HG03571 (cell line): ENCODE measurements at regions not wholly inside any gene's neighbourhood (a gene's known extent, or its start where the extent isn't known, plus 50 kb on each side); places are given as distances from the start of the nearest gene placed in this dataset.

Experiments
- ATAC-seq: cut with Tn5 transposase; IDR thresholded peaks from one replicate; pipeline ENCODE4 v1.9.1; 2021; ENCODE audit not compliant: unreplicated experiment

DNA sequence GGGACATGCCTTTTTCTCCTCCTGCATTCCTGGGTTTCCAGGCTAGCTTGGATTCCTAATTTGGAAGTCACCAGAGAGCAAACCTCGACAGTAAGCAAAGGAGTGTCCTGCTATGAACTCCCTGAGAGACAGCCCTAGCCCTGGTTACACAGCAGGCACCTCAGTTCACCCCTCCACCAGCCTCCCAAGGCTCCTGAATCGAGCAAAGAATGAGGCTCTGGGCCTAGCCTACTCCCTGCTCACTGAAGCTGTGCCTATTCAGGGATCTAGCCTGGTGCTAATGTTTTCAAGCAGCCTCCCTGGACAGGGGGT, 66.7 kb upstream of the RMDN2 start:
- no peak for ATAC-seq

DNA sequence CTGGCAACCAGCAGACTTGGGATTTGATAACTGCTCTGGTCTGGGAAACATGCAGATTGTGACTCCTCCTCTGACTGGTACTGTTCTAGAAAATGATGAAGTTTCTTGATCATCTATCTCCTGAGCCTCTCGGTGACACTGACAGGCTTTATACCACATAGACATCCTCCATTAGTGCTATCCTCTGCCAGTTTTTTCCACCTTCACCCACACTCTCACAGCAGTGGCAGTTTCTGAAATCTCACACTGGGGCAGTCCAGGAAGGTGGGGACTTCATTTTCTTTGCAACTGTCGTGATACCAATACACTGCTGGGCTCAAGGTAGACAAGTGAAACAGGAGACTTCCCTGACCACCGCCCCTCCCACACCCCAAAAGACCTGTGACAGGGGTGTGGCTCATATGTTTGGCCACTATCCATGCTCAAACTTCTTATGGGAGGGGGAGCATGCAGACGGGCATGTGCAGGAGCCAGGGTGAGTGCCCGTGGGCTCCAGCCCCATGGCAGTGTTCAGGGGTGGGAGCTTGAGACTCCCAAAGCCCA, 66.3 kb upstream of the RMDN2 start:
- no peak for ATAC-seq

GRCh38 chr2:37862620-37863019, 62.5 kb upstream of the RMDN2 start:
- ATAC-seq: no peak

GRCh38 chr2:37864217-37864616, 60.9 kb upstream of the RMDN2 start:
- no peak for ATAC-seq

- no peak for ATAC-seq
Measured at GRCh38 chr2:37865640-37866039, 59.4 kb upstream of the RMDN2 start.

- no peak for ATAC-seq
Measured at GRCh38 chr2:37866171-37866934, 58.7 kb upstream of the RMDN2 start.

DNA sequence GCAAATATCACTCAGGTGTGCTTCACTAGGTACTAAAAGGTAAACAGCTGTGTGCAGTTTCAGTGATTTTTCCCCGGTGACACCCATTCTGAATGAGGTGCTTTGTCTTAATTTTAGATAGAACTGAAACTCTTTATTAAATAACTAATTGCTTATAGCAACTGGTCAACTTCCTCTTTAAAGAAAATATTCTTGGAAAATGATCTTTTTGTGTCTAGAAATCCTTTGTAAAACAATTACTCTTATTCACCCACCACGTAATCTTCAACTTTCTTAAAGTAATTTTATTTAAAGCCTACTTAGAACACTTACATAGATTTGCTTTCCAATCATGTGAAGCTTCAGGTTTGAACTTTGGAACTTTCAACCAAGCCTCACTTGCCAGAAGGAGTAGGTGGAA, 57.9 kb upstream of the RMDN2 start:
- ATAC-seq: no peak

GRCh38 chr2:37868866-37869265, 56.2 kb upstream of the RMDN2 start:
- no peak for ATAC-seq

GRCh38 chr2:37869304-37869703, 55.8 kb upstream of the RMDN2 start:
- no peak for ATAC-seq

- ATAC-seq: no peak
Measured at GRCh38 chr2:37869771-37870170, 55.3 kb upstream of the RMDN2 start.

DNA sequence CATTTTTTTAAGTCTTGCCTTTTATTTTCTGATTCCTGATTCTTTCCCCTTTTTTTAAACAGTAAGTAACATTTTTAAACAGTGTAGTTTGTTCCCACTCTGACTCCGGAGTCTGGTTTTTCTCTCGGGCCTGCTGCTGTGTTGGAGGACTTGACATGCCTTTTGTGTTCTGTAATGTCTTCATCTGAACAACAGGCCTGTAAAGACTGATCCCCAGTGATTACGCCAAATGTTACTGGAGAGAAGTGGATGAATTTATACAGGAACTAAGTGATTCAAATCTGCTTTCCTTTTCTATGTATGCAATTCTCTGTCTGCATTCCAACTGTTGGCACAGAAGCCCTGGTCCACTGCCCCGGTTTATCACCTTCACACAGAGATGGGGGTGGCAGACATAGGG, 54.3 kb upstream of the RMDN2 start:
- no peak for ATAC-seq

- ATAC-seq: peak; percentile 40
Measured at GRCh38 chr2:37871456-37872191, 53.5 kb upstream of the RMDN2 start.

DNA sequence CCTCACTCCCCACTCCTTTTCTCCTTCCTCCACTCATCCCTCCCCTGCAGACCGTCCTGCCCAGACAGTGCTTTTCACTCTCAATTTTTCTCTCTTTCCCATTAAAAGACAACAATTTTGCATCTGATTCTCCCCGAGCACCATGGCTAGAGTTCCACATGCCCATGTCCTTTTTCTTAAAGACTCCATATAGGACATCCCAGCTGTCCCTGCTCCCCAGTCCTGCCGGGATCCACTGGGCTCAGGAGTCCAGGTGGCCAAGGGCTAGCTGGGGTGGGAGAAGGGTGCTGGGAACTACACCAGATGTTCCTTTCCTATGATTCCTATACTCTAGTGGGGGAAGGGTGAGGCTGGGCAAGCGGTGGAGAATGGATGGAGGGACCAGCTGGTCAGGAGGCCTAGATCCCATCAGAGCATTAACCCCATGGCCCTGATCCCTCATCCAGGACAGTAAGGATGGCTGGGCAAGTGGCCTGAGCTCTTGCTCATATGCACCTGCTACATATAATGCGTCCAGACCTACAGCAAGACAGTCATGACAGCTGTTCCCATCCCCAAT, 52.8 kb upstream of the RMDN2 start:
- ATAC-seq: no peak

DNA sequence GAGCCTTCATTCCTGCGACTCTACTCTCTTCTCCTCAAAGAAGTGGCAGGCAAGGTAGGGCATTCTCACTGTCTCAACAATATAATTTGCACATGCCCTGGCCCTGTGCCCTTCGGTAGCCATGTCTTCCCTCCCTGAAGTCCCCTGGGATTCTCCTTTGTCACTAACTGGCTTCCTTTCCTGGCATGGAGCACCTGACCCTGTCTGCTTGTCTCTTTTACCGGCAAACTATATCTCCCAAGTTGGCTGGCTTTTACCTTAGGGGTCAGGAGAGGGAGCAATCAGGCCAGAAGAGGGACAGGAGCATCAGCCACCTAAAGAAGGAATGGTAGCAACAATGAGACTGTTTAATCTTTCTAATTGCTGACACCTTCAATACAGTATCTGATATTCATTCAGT, 51.9 kb upstream of the RMDN2 start:
- no peak for ATAC-seq

DNA sequence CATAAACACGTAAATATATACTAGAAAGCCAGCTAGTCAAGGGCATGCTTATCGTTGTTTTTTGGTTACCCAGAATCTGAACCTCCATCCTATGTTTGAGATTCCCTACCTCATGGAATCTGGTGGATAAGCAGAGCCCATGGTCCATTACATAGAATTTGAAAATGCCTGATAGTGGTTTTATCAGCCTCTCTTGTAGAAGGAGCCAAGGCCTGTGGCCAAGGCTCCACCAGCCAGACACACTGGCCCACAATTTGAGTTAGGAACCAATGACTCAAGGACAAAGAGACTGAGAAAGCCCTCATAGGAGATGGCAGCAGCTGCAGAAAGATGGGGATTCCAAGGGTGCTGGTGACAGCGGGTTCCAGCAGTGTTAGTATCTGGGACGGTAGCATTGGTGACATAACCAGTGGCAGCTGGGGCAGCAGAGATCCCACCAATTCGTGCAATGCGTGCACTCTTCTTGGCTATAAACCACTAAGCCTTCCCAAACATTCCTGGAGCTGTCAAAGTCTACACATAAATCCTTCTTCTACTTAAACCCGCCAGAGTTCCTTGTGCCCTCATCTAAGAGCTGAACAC, 51.2 kb upstream of the RMDN2 start:
- ATAC-seq: no peak

GRCh38 chr2:37874470-37874869, 50.6 kb upstream of the RMDN2 start:
- peak; percentile 63 for ATAC-seq
